DMS114 treated with DMSO at 0.1 percent for 48 hours (cell line): ENCODE measurements at regions not wholly inside any gene's neighbourhood (a gene's known extent, or its start where the extent isn't known, plus 50 kb on each side); places are given as distances from the start of the nearest gene placed in this dataset.
"Not testable (repeated sequence)": the region's sequence is repeated elsewhere in the genome, so short reads cannot be mapped to it uniquely, and the experiment has no call there.

Source experiments
- DNase-seq: peaks from one replicate; lab custom pipeline; 2025; ENCODE audit not compliant: unreplicated experiment; lab: John Stamatoyannopoulos, UW

GRCh38 chr19:28608292-28608691 is 604.7 kb downstream of the UQCRFS1 start:
- DNase-seq: no peak

DNA sequence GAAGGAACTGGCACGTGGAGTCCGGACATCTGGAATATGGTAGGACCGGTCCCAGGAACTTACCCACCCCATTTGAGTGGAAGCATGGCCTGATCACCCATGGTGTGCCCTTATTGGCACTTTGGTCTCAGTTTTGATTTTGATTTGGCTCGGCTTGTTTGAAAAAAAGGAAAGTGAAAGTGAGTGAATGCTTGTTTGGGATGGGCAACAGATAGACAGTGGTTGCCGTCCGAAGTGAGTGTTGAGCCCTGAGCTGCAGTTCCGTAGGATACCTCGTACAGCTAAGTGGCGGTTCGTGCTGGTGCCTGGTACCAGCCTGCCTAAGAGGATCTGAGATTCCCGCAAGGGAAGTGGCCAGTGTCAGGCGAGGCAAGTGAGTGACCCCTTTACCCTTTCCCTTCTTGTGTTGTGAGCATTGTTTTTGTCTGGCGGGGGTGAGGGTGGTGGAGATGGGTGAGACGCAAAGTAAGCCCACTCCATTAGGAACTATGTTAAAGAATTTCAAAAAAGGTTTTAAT is 605.8 kb downstream of the UQCRFS1 start:
- DNase-seq: no peak

DNA sequence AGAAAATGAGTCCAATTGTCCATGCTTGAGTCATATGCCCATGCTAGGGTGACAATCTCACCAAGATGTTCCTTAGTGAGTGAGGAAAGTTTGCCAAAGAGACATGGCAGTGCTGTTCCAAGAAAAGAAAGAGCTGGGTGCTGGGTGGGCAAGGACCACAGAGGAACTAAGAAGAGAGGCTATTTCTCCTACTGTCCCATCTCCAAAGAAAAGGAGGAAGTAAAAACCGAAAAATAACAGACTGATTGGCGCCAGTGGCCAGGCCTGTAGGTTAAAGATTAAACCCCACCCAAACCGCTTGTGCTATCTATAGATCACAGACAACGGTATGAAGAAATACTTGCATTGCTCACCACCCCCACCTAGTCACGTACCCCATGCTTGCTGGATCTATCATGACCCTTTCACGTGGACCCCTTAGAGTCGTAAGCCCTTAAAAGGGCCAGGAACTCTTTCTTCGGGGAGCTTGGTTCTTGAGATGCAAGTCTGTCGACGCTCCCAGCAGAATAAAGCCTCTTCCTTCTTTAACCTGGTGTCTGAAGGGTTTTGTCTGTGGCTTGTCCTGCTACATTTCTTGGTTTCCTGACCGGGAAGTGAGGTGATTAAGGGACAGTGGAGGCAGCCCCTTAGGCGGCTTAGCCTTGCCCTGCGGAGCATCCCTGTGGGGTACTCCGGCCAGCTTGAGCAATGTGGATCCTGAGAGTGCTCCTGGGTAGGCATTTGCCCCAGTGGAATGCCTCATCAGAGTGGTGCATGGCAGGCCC is 606.5 kb downstream of the UQCRFS1 start:
- DNase-seq: no peak

- DNase-seq: no peak
These were observed 607.3 kb downstream of the UQCRFS1 start for GRCh38 chr19:28605501-28606268.

- no peak for DNase-seq
These were observed 609.5 kb downstream of the UQCRFS1 start for GRCh38 chr19:28603453-28603852.

- DNase-seq: no peak
These were observed 610.2 kb downstream of the UQCRFS1 start for GRCh38 chr19:28602675-28603298.

DNA sequence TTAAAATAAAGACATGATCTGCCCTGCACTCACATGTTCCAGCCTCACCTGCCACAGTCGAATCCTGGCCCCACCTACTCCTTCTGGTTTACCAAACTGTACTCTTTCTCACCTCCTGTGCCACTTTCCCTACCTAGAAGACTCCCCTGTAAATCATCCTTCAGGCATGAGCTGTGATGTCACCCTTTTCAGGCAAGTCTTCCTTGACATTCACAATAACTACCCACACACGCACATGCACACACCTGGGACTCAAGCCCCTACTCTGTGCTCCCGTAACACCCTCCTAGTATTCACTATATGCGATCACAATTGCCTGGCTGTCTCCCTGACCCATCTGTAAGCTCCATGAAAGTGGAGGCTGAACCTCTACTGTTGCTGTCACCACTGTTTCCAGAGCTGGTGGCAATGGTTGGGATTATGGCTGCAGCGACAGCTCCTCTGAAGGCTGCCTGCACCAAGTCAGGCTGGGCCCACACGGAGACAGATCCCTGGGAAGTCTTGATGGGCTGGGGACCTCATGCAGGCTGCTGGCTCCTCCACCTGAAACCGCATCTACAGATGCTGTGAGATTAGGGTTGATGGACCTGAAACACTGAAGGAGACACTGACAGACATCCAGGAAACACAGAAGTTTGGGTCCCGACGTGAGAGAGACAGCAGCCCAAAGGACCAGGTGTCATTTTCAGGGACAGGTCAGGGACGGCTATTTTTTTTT is 611.1 kb downstream of the UQCRFS1 start:
- DNase-seq: no peak

DNA sequence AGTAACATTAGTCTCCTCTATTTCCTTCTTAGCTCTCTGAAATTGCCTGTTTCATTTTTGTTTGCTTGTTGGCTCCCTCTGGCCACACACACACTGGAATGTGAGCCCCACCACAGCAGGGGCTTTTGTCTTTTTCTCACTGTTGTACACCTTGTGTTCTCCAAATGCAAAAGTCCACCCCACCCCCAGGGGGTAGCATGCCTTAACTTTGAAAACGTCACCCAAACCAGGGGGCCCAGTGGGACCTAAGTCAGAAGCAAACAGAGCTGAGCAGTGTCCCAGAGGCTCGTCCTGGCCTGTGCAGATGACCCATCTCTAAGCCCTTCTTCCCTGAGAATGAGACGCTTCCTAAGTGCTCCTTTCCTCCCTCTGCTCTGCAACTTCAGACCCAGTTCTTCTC is 614.1 kb downstream of the UQCRFS1 start:
- no peak for DNase-seq

DNA sequence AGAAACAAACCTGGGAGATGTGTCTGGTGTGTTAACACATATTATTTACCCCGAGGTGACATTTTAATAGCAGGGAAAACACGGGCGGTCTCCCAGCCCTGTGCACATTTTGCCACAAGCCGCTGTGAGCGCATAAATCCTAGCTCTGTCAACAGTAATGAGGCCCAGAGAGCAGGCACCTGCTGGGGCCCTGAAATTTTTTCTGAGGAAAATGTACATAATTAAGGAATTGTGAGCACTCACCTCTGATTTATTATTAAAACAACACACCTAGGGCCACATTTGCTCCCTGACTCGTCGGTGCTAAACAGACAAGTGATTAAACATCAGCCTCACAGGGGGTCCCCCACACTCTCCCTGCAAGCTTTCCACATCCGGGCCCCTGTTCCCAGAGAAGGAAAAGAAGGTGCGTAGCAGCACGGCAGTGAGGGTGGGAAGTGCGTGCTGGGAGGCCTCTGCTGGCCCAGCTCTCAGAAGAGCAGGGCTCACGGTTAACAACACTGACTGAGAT is 616.3 kb downstream of the UQCRFS1 start:
- no peak for DNase-seq

GRCh38 chr19:28595722-28596480 is 617.0 kb downstream of the UQCRFS1 start:
- no peak for DNase-seq

DNA sequence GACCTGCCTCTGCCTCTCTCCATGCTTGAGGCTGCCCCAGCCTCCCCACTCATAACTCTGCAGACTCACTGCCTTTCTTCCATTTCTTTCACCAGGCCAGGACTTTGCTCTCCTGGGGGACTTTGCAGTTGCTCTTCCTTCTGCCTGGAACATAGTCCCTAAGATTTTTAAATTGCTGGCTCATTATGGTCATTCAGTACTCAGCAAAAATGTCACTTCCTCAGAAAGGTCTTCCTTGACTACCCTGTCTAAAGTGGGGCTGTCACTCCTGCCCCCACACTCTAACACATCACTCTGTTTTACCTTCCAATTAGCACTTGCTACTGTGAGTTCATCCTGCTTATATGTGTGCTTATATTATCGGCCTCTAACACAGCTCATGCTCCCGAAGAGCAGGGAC is 618.2 kb downstream of the UQCRFS1 start:
- no peak for DNase-seq

DNA sequence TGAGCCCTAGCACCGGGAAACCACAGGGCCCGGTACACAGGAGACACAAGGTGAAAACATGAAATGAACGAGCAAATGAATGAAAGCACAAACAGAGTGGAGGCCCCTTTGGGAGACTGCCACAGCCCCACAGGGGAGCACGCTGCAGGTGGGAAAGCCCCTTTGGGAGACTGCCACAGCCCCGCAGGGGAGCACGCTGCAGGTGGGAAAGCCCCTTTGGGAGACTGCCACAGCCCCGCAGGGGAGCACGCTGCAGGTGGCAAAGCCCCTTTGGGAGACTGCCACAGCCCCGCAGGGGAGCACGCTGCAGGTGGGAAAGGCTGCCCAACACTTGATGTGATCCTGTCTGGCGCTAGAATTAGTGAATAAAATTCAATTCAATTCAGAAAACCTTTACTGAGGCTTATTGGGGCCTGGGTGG is 623.0 kb downstream of the UQCRFS1 start:
- DNase-seq: not testable (repeated sequence)

DNA sequence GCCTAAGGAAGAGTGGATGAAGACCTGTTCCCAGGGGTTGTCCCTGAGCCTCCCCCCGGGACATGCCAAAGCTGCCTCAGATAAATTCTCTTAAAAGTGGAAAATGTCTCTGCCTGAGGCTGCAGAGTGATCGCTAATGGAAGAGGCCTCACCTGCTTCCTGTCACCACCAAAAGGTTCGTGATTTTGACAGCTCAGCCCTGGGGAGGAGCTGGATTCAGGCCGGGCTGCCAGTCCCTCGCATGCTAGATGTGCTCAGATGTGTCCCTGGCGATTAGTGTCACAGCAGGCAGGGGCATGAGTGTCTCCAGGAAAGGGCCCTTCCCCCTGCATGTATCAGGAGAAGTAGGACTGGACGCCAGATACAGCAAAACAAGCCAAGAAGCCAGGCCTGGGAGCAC is 626.5 kb downstream of the UQCRFS1 start:
- DNase-seq: no peak

DNA sequence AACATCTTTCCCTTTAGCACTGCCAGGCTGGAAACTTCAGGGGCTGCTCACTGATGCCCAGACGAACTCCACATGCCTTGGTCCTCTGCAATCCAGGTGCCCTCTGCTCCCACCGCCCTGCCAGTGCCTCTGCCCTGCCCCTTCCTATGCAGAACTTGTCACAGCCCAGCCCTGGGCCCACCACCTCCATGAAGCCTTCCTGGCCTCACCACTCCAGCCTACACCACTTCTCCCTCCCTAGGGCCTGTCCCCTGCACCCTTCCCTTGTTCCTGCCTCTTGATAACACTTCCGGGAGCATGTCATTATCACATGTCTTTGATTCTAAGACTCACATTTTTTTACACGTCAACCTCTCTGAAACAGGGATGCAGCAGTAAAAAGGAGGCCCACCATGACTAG is 627.2 kb downstream of the UQCRFS1 start:
- no peak for DNase-seq

DNA sequence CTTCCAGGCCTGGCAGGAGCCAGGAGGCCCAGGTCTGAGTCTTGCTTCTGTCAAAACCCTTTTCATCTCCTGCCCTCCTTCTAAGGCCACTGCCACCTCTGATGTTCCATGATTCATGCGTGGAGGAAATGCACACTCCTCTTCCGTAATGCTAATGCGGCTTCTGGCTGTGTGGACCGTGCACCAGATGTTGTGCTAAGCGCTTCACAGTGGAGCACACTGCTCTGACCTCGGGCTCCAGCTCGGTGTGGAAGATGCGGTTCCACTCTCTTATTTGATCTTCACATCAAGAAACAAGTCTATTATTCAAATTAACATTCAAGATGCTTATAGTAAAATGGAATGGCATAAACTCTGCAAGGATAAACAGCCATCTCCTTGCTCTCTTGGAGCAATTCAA is 629.2 kb downstream of the UQCRFS1 start:
- no peak for DNase-seq

GRCh38 chr19:28583242-28583641 is 629.7 kb downstream of the UQCRFS1 start:
- no peak for DNase-seq

GRCh38 chr19:28582796-28583195 is 630.2 kb downstream of the UQCRFS1 start:
- DNase-seq: no peak

DNA sequence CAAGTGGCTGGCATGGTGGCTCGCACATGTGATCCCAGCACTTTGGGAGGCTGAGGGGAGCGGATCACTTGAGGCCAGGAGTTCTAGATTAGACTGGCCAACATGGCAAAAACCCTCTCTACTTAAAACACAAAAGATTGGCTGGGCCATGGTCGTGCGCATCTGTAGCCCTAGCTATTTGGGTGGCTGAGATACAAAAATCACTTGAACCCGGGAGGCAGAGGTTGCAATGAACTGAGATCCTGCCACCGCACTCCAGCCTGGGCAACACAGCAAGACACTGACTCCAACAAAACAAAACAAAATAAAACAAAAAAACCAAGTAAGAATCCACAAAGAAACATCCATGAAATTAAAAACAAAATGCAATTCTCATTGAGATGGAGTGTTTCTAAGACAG is 630.6 kb downstream of the UQCRFS1 start:
- DNase-seq: no peak

- DNase-seq: no peak
These were observed 631.5 kb downstream of the UQCRFS1 start for GRCh38 chr19:28581468-28581770.

- no peak for DNase-seq
These were observed 634.0 kb downstream of the UQCRFS1 start for GRCh38 chr19:28578786-28579505.
